GM19438 (cell line): ENCODE measurements at regions not wholly inside any gene's neighbourhood (a gene's known extent, or its start where the extent isn't known, plus 50 kb on each side); places are given as distances from the start of the nearest gene placed in this dataset.
"Not testable (repeated sequence)": the region's sequence is repeated elsewhere in the genome, so short reads cannot be mapped to it uniquely, and the experiment has no call there.

Experiments
- ATAC-seq: cut with Tn5 transposase; IDR thresholded peaks from one replicate; pipeline ENCODE4 v1.9.1; 2021; ENCODE audit warnings: low read depth; ENCODE audit not compliant: unreplicated experiment

DNA sequence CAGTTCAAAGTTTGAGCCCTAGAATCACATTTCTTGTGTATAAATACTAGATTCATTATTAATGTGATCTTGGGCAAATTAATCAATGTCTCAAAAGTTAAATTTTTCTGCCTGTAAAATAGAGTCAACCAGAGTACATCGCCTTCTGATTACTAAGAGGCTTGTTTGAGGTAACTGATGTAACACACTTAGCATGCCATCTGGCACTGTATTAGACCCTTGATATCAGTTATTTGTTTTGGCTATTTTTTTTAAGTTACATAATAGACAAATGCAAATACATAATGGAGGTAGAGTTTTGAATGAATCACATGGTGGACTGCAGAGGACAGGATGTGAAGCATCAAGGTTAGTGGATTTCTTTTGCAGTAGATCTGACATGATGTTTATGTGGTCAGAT lies 298.4 kb downstream of the ADGRL2 start:
- no peak for ATAC-seq

DNA sequence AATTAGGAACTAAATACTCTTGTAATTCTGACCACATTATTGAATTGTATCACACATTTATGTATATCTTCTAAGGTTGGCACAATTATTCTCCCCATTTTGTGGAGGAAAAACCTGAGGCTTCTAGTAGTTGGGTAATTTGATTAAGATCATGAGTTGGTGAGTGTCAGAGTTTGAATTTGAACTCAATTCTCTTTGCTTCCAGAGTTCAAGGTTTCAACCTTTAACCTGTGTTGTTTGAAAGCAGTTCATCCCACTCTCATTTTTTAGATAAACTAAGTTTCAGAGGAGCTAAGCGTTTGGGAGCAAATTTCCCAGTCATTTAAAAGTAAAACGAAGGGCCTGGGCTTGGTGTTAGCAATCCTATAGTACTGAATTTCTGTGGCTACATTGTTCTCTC lies 293.4 kb downstream of the ADGRL2 start:
- ATAC-seq = no peak

DNA sequence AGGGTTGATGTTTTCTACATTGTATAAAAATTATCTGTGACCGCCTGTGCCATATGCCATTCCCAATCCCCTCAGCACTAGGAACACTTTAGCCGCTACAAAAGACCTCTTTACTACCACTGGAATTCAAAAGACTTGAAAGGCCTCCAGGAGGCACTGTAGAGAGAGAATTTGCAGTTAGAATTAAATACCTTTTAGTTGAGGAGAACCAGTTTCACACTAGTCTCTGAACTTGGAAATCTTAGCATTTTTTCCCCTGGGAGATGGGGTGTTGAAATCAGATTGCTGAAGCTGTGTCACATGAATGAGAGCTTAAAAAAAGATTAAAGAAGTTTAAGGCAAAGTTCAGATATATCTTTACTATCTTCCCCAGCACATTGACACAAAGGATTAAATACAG lies 291.0 kb downstream of the ADGRL2 start:
- ATAC-seq = no peak

DNA sequence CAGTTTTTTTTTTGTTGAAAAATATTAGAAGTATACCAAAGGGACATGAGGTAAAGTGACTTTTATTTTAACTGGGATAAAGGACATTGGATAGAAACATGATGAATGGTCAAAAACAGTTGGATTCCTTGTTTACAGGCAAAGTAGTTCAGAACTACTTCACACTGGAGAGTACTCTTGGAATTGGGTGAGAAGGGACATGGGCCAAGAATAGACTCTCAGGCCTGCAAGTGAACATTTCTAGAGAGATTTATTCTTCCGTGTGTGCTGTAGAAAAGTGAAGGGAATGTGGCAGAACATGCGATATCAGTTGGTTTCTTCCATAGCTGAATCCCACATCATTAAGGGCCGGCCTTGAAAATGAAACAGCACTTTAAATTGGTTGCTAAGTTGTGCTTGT lies 290.5 kb downstream of the ADGRL2 start:
- ATAC-seq = no peak

DNA sequence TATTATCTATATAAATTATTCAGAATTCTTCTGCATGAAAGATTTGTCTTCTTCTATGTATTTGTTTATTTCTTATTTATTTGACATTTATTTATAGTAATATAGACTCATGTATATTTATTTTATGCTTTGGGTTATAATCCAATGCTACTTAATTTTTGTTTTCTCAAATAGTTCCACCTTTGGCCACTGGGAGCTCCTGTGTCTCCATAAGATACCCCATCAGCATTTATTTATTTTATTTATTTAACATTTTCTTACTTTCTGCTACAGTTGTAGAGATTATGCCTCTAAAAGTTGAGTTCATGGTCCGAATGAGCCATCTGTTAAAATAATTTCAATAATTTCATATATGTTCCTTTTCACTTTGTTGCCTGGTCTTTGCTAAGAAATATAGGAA lies 289.4 kb downstream of the ADGRL2 start:
- no peak for ATAC-seq

GRCh38 chr1:82086739-82087138 lies 286.0 kb downstream of the ADGRL2 start:
- ATAC-seq = no peak

GRCh38 chr1:82079607-82080006 lies 278.9 kb downstream of the ADGRL2 start:
- no peak for ATAC-seq

GRCh38 chr1:82073659-82074058 lies 272.9 kb downstream of the ADGRL2 start:
- ATAC-seq = no peak

DNA sequence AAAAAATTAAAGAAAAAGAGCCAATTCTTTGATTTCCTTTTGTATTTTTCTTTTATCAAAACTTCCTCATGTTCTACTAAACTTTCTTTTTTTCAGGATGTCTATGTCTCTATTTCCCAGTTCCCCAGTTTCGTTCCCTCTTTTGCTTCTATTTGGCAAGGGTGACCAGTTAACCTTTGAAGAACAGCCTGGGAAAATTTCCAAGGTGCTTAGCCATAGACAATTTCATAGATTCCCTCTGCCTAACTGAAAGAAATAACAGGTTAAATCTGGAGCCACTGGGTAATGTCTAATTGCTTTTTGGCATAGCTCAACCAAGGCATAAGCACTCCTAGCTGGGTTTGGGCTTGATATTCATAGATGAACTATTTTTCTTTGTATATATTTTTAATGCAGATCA lies 272.3 kb downstream of the ADGRL2 start:
- no peak for ATAC-seq

GRCh38 chr1:82065916-82066315 lies 265.2 kb downstream of the ADGRL2 start:
- no peak for ATAC-seq

DNA sequence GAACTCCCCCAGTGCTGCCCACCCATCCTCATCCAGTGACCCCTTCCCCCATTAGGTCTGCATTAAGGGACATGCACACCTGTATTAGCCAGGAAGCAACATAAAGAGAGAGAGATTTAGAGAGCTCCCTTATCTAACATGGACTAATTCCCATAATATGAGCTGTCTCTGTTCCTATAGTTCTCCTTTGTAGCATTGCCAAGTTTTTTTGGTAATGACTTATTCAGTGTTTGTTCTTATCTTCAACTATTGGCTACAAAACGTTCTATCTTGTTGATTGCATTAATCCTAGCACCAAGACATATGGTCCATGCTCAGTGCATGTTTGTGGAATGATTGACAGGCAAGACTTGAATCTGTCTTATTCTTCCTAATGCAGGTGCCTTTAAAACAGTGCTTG lies 264.0 kb downstream of the ADGRL2 start:
- no peak for ATAC-seq

GRCh38 chr1:82062206-82062605 lies 261.5 kb downstream of the ADGRL2 start:
- ATAC-seq = no peak

GRCh38 chr1:82059959-82060358 lies 259.2 kb downstream of the ADGRL2 start:
- no peak for ATAC-seq

DNA sequence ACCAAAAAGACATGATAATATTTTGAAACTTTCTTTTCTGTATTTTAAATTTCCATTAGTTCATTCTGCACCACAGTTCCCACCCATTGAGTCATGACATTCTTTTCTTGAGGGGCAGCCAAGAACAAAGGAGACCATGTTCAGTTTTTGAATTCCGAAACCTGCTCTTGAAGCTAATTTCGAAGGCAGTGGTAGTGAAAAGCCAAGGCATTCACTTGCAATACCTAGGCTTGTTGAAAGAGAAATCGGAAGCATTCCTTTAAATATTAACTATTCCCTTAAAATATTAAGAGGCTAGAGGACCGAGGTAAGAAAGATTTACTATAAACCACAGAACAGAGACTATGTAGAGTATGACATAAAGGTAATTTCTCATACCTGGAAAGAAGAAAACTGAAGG lies 256.3 kb downstream of the ADGRL2 start:
- ATAC-seq = no peak

DNA sequence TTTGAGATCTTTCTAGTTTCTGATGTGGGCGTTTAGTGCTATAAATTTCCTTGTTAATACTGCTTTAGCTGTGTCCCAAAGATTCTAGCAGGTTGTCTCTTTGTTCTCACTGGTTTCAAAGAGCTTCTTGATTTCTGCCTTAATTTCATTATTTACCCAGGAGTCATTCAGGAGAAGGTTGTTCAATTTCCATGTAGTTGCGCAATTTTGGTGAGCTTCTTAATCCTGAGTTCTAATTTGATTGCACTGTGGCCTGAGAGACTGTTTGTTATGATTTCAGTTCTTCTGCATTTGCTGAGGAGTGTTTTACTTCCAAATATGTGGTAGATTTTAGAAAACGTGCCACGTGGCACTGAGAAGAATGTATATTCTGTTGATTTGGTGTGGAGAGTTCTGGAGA lies 254.6 kb downstream of the ADGRL2 start:
- ATAC-seq = not testable (repeated sequence)

DNA sequence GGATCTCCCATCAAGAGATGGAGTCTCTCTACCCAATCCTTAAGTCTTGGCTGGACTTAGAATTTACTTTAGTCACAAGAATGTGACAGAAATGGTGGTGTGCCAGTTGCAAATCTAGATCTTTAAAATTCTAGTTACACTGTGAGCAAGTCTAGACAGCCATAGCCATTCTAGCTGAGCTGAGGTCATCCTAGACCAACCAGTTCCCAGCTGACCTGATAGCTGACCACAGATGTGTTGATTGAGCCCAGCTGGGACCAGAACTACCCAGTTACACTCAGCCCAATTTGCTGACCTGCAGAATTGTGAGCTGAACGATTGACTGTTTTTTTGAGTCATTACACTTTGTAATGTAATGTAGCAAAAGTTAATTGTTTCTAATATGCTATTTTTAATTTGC lies 251.8 kb downstream of the ADGRL2 start:
- ATAC-seq = no peak

GRCh38 chr1:82048596-82048995 lies 247.9 kb downstream of the ADGRL2 start:
- no peak for ATAC-seq

DNA sequence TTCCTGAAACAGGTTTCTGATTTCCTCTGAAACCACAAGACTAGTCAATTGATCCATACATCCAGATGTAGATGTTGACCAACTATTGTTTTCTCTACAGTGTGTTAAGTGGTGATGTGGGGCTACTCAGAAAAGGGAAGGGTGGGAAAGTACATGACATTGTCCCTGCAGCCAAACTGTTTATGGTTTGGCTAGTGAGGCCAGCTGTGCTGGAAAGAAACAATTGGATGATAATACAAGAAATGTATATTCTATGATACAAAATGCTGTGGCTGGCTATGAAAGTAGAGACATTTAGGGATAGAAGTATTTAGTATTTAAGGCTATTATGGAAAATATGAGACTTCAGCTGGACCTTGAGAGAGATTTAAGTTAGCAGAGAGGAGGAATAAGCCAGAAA lies 244.5 kb downstream of the ADGRL2 start:
- ATAC-seq = no peak

DNA sequence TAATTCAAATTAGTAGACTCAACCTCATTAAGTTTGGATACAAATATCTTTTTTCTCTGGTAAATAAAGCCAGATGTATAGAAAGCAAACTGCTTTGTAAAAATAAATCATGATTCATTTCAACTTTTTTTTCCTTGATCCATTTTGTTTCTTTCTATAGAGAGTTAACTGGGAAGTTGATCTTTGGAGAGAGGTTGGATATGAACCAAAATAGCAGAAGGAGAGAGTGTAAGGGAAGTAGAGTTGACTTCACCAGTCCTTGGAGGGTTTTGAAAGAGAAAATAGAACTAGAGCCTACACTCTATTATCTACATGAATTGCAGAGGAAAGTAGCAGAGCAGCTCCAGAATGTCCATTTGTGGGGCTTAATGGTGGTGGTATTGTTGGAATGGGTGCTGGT lies 243.8 kb downstream of the ADGRL2 start:
- ATAC-seq = no peak

GRCh38 chr1:82044111-82044510 lies 243.4 kb downstream of the ADGRL2 start:
- ATAC-seq = no peak

- ATAC-seq = no peak
Observed at GRCh38 chr1:82042306-82043060, 241.7 kb downstream of the ADGRL2 start.
